ENCODE measurements at regions not wholly inside any gene's neighbourhood (a gene's known extent, or its start where the extent isn't known, plus 50 kb on each side); places are given as distances from the start of the nearest gene placed in this dataset.

- no peaks in the 10 kb centered on the region for H3K9me2 ChIP-seq (ENCODE audit: insufficient read depth, low read length)
- no peaks in the 10 kb centered on the region for H3K4me1 ChIP-seq (ENCODE audit: insufficient read depth, low read length, poor library complexity, severe bottlenecking)
- no peaks in the 10 kb centered on the region for H3K36me3 ChIP-seq (ENCODE audit: insufficient read depth, low read length)
- no peak for TF ChIP-seq EZH2phosphoT487 (IDR thresholded peaks at IDR 0.05; ENCODE audit: borderline replicate concordance, low read depth, low read length)
- TF ChIP-seq, protein P1, sequence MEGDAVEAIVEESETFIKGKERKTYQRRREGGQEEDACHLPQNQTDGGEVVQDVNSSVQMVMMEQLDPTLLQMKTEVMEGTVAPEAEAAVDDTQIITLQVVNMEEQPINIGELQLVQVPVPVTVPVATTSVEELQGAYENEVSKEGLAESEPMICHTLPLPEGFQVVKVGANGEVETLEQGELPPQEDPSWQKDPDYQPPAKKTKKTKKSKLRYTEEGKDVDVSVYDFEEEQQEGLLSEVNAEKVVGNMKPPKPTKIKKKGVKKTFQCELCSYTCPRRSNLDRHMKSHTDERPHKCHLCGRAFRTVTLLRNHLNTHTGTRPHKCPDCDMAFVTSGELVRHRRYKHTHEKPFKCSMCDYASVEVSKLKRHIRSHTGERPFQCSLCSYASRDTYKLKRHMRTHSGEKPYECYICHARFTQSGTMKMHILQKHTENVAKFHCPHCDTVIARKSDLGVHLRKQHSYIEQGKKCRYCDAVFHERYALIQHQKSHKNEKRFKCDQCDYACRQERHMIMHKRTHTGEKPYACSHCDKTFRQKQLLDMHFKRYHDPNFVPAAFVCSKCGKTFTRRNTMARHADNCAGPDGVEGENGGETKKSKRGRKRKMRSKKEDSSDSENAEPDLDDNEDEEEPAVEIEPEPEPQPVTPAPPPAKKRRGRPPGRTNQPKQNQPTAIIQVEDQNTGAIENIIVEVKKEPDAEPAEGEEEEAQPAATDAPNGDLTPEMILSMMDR (conservative IDR thresholded peaks at IDR 0.05; ENCODE audit: low read length) = peak; percentile 55
- no peak overlapping the region for H3K4me3 ChIP-seq (ENCODE audit: low read depth, low read length, poor library complexity, severe bottlenecking)
- H3K79me2 ChIP-seq (ENCODE audit: insufficient read depth, low read depth, low read length) = no peaks in the 10 kb centered on the region
- H3K9me3 ChIP-seq (ENCODE audit: low read length) = no peaks in the 10 kb centered on the region
- H3K27ac ChIP-seq (ENCODE audit: low read depth, low read length, poor library complexity, severe bottlenecking) = no peak overlapping the region
- no peak overlapping the region for H3K4me2 ChIP-seq (ENCODE audit: low read length)
- intact Hi-C loops (cut with micrococcal nuclease; ENCODE audit: unreplicated experiment) = no loop called here
- no peak overlapping the region for H2AFZ ChIP-seq (ENCODE audit: low read length)
- ChIA-PET POLR2A (interaction anchor here (0.6 to 1.2 kb wide), 2 partner anchors 10 to 148 kb away, joined by 3 read pairs; no protein-coding TSS in a partner anchor), CTCF (ENCODE audit: unreplicated experiment) (interaction anchor here (0.6 kb wide), 1 partner anchor 379 kb away, joined by 3 read pairs; no protein-coding TSS in a partner anchor)
- BruUV-seq (replicated peaks) = no TSS peak
- no peaks in the 10 kb centered on the region for H4K20me1 ChIP-seq (ENCODE audit: insufficient read depth, low read length)
- DNase-seq (ENCODE audit: low spot score) = no peak
Observed at GRCh38 chr13:37984357-37984756, 114.8 kb upstream of the TRPC4 start.

GRCh38 chr13:37981932-37982331 lies 112.4 kb upstream of the TRPC4 start:
- ChIA-PET POLR2A (no interaction called here), CTCF (ENCODE audit: unreplicated experiment) (no interaction called here)
- H3K4me1 ChIP-seq (ENCODE audit: insufficient read depth, low read length, poor library complexity, severe bottlenecking) = no peaks in the 10 kb centered on the region
- TF ChIP-seq EZH2phosphoT487 (IDR thresholded peaks at IDR 0.05; ENCODE audit: borderline replicate concordance, low read depth, low read length) = no peak
- TF ChIP-seq, protein P1 (conservative IDR thresholded peaks at IDR 0.05; ENCODE audit: low read length) = no peak
- H3K79me2 ChIP-seq (ENCODE audit: insufficient read depth, low read depth, low read length) = no peaks in the 10 kb centered on the region
- intact Hi-C loops (cut with micrococcal nuclease; ENCODE audit: unreplicated experiment) = no loop called here
- no peak overlapping the region for H3K27ac ChIP-seq (ENCODE audit: low read depth, low read length, poor library complexity, severe bottlenecking)
- no TSS peak for BruUV-seq (replicated peaks)
- no peak overlapping the region for H3K4me3 ChIP-seq (ENCODE audit: low read depth, low read length, poor library complexity, severe bottlenecking)
- no peak for DNase-seq (ENCODE audit: low spot score)
- H3K36me3 ChIP-seq (ENCODE audit: insufficient read depth, low read length) = no peaks in the 10 kb centered on the region
- H3K9me3 ChIP-seq (ENCODE audit: low read length) = no peaks in the 10 kb centered on the region
- no peak overlapping the region for H2AFZ ChIP-seq (ENCODE audit: low read length)
- no peak overlapping the region for H3K4me2 ChIP-seq (ENCODE audit: low read length)
- H3K9me2 ChIP-seq (ENCODE audit: insufficient read depth, low read length) = no peaks in the 10 kb centered on the region
- H4K20me1 ChIP-seq (ENCODE audit: insufficient read depth, low read length) = no peaks in the 10 kb centered on the region

GRCh38 chr13:37978680-37979079 lies 109.1 kb upstream of the TRPC4 start:
- Histone ChIP-seq H3K4me3 (ENCODE audit: low read depth, low read length, poor library complexity, severe bottlenecking) (no peak overlapping the region), H3K27ac (ENCODE audit: low read depth, low read length, poor library complexity, severe bottlenecking) (no peak overlapping the region), H2AFZ (ENCODE audit: low read length) (no peak overlapping the region), H3K4me2 (ENCODE audit: low read length) (no peak overlapping the region), H3K9me3 (ENCODE audit: low read length) (no peaks in the 10 kb centered on the region), H3K79me2 (ENCODE audit: insufficient read depth, low read depth, low read length) (no peaks in the 10 kb centered on the region), H3K4me1 (ENCODE audit: insufficient read depth, low read length, poor library complexity, severe bottlenecking) (no peaks in the 10 kb centered on the region), H4K20me1 (ENCODE audit: insufficient read depth, low read length) (no peaks in the 10 kb centered on the region), H3K9me2 (ENCODE audit: insufficient read depth, low read length) (no peaks in the 10 kb centered on the region), H3K36me3 (ENCODE audit: insufficient read depth, low read length) (no peaks in the 10 kb centered on the region)
- intact Hi-C loops (cut with micrococcal nuclease; ENCODE audit: unreplicated experiment) = no loop called here
- ChIA-PET CTCF (ENCODE audit: unreplicated experiment) (no interaction called here), POLR2A (interaction anchor here (1.6 kb wide), 1 partner anchor 22 kb away, joined by 3 read pairs; no protein-coding TSS in a partner anchor)
- no peak for DNase-seq (ENCODE audit: low spot score)
- BruUV-seq (replicated peaks) = no TSS peak
- TF ChIP-seq, protein P1 (conservative IDR thresholded peaks at IDR 0.05; ENCODE audit: low read length) = no peak
- TF ChIP-seq EZH2phosphoT487 (IDR thresholded peaks at IDR 0.05; ENCODE audit: borderline replicate concordance, low read depth, low read length) = no peak

Data from OCI-LY7 (cell line).